K562 (cell line): ENCODE measurements at regions not wholly inside any gene's neighbourhood (a gene's known extent, or its start where the extent isn't known, plus 50 kb on each side); places are given as distances from the start of the nearest gene placed in this dataset.

Experiments
- ATF7 ChIP-seq: fragments of 450-650 bp; IDR thresholded peaks from 2 replicates; pipeline ENCODE4 v1.7.1; 2014; ENCODE audit warnings: mild to moderate bottlenecking, moderate library complexity
- POLR2A ChIP-seq: fragments of 450-650 bp; conservative IDR thresholded peaks from 2 replicates; pipeline ENCODE4 v1.6.1; 2016
- TBL1XR1 ChIP-seq, 2 experiments: IDR thresholded peaks; 2 replicates each; pipeline ENCODE4 v1.6.1; 2012; ENCODE audit warnings: improper control_type of control experiment in 2 of 2, low read length in 2 of 2, mild to moderate bottlenecking in 1 of 2

- TF ChIP-seq TBL1XR1 (IDR thresholded peaks at IDR 0.05; ENCODE audit: low read length in 2 of 2): no peak
- TF ChIP-seq POLR2A: no peak
- TF ChIP-seq ATF7: no peak
Observed at GRCh38 chrX:84690228-84690627, 188.0 kb upstream of the HDX start.
